Posterior vena cava (tissue), 2 donors: ENCODE measurements at regions not wholly inside any gene's neighbourhood (a gene's known extent, or its start where the extent isn't known, plus 50 kb on each side); places are given as distances from the start of the nearest gene placed in this dataset.

Experiments used
- DNase-seq: peaks from one replicate; pipeline ENCODE4 v3.0.0-alpha.2; 2020; ENCODE audit warnings: low spot score
- intact Hi-C, 2 donors: fragments of 100-400 bp; cut with DNase I; formaldehyde crosslinking; loops; one replicate each; pipeline versions ENCODE4 v1.14.1 to v1.14.2; 2022 to 2023
- donor health status: DM: yes; HTN: yes; CAD: no.
- donor health status: DM: yes; HTN: yes; CAD: no.

DNA sequence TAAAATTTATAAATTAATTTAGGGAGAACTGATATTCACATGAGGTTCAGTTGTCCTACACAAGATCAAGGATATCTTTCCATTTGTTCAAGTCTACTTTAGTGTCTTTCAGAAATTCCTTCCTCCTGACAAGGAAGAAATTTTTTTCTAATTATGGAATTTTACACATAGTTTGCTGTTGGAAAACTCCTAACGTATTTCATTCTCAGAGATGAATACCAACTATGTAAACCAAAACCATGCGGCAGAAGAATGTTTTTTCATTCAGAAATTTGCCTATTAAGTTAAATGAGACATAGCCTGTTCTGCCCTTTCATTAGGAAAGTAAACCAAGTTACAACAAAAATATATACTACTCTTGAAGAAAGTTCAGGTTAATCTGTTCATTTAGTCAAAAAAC is 111.2 kb upstream of the PRDM1 start:
- intact Hi-C loops = no loop called here

DNA sequence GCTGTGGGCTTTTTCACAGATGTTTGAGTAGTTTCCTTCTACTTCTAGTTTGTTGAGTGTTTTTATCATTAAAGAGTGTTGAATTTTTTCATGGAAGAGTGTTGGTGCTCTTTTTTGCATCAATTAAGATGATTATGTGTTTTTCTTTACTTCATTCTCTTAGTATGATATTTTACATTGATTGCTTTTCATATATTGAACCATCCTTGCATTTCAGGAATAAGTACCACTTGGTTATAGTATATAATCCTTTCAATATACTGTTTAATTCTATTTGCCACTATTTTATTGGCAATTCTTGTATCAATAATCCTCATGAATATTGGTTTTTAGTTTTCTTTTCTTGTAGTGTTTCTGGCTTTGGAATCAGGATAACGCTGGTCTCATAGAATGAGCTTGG is 113.7 kb upstream of the PRDM1 start:
- no peak for DNase-seq
- intact Hi-C loops = no loop called here

More for the DNA sequence above, 111.2 kb upstream of the PRDM1 start:
- DNase-seq = no peak

DNA sequence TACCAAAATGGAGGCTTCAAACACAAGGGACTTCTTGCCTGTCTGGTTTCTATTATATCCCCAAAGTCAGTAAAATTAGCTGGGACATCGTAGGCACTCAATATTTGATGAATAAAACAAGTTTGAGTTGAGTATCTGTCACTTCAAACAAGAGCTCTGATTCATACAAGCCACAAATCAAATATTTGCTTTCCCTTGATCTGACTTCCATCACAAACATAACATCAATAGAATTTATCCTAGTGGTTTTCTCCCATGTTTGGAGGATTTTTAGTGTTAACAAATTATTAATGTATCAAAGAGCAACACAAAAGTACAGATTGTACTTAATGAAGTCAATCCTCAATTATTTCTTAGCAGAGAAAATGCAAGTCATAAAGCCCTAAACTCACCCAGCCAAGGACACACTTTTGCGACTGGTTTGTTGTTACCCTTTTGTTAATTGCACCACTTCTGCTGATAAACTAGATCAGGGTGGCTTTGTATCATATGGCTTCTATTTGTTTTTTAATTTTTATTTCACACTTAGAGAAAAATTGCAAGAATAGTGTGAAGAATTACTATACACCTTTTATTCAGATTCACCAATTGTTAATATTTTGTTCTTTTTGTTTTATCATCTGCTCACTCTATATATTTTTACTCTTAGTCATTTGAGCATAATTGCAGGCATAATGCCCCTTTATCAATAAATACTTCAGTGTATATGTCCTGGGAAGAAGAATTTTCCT is 117.4 kb upstream of the PRDM1 start:
- intact Hi-C loops = no loop called here
- no peak for DNase-seq

DNA sequence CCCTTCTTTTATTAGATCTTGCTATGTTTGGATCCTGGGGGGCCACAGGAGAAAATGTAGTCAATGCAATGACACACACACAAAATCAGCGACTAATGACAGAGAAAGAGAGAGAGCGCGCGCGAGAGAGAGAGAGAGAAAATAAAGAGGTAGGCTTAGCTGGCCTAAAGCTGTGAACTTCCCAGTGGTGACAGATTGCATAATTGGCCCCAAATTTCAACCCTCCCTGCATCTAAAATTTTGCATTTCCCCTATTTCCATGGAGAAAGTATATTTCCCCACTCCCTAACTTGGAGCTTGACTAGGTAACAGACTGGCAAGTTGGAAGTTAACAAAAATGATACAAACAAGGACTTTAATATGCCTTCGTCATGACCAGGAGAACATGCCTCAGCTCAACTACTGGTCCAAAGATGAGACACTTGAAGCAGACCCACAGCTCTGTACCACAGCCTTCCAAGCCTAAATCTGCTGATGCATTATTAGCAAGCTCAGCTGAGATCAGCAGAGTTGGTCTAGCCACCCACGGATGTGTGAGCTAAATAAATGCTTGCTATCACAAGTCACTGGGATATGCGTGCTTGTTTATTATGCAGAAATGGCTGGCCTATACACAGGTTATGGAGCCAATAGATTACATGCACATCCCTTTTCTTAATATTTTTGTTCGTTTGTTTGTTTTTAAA is 118.1 kb upstream of the PRDM1 start:
- intact Hi-C loops = no loop called here
- no peak for DNase-seq

DNA sequence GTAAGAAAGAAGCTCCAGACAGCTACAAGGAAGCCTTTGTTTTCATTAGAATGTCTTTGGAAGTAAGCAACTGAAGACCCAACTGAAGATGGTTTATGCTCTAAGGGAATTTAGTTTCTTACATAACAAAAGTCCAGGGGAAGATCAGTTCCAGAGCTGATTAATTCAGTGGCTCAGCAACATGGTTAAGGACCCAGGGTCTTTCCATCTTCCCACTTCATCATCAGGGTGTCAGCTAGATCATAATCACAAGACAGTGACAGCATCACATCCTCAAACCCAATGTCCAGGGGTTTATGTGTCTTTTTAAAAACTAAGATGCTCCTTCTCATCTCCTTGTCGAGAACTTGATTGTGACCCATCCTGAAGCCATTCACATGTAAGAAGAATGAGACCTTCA is 119.7 kb upstream of the PRDM1 start:
- intact Hi-C loops = no loop called here
- no peak for DNase-seq

DNA sequence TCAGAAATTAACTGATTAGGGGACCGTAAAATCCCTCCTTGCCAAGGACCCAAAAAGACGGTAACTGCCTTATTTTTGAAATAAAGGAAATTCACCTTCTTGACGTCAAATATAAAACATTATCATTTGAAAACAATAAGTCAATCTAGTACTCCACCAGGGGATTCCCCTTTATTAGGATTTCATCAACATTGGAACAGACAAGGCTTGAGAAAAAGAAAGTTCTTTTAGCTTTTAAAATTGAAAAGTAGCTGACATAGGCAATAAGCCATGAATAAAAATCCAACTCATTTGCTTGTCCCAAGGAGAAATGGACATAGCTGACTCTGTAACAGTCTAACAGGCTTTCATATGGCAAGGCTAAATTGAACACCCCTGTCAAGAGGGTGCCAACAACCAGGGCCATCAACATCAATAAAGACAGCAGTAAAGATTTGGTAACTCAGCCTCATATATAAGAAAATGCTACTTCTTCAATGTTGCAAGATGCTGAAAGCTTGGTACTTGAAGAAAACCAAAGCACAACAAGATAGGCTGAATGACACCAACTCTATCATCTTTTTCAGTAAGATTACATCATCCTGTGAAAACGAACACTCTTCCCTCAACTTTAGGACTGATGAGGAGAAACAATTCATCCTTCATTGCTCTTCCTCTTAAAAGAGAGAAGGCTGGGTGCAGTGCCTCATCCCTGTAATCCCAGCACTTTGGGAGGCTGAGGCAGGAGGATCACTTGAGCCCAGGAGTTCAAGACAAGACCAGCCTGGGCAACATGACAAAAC is 121.0 kb upstream of the PRDM1 start:
- DNase-seq = no peak
- intact Hi-C loops = loop anchor here in 1 of 2 donors (2.0 kb wide), 1 partner anchor 38 kb away; no protein-coding TSS in a partner anchor

DNA sequence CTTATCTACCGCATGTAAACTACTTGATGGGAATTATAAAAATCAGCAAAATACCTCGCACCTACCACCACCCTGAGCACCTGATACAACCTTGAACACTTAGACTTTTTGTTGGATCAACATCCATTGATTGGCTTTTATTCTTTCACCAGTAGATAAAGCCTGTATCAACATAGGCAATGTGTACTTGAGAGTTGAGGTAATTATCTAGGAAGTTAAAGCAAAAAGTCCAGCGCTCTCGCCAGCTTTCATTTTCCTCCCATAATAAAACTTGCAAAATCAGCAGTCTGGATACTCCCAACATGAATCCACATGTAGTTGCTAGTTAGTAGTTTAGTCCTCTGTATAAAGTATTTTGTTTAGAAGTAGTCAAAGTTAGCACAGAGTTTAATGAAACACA is 132.0 kb upstream of the PRDM1 start:
- intact Hi-C loops = no loop called here
- no peak for DNase-seq

DNA sequence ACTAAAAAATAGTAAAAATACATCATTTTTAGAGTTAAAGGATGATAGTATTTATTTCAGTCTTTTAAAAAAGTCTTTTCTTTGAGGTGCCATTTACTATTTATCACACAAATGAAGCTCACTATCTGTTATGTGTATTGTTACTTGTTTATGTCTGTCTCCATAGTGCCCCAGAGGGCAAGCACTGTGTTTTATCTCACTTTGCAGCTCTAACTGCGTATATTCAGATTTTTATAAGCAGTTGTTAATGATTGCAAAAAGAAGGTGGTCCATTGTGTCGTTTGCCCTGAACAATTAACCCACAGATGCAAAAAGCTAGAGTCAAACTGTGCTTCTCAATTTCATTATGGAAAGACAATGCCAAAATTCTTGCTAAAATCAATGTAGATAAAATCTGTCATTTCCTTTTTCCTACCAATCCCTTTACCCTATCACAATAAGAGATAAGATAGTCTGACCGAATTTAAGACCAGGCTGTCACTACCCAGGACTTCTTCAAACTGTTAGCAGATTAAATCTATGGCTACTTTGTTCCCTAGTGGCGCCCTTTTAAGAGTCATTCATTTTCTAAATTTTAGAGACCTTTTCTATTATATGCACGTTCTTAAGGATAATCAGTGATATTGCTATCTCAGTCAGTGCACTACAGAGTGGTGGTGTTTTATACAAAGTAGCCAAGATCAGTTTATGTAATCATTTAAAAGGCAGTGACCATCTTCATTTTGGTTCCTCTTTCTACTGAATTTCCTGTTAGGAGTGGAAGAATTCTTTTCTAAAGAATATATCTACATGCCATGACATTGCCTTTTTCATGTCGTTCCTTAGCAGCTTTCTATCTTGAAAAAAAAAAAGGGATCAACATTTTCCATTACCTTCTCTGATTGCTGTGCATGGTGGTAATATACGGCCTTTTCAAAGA is 133.1 kb upstream of the PRDM1 start:
- intact Hi-C loops = no loop called here
- DNase-seq = no peak

DNA sequence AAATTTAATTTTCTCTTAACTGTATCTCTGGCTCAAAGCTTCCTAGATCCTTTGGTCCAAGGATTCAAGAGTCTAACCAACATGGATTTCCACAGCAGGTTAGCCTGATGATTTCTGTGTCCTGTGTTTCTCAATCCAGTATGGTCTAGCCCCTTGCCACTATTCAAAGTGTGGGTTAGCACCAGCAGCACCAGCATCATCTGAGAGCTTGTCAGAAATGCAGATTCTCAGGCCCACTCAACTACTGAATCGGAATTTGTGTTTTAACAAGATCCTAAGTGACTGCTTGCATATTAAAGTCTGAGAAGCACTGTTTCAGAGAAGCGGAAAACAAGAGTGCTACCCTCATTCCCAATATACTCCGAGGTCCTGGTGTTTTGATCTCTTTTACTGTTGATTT is 133.8 kb upstream of the PRDM1 start:
- DNase-seq = no peak

DNA sequence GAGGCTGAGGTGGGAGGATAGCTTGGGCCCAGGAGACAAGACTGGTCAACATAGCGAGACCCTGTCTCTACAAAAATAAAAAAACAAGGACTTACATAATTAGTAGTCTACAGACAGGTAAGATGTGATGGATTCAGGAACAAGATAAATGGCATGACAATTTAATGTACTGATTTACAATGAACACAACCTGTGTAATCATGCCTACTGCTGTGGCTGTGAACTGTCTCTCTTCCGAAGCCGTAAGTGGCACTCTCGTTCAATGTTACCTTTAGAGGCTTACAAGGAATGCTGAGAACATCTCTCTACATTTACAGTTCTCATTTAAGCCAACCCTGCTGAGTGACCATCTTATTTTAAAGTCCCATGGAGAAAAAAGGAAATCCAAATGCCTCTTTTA is 134.8 kb upstream of the PRDM1 start:
- intact Hi-C loops = no loop called here

More for the DNA sequence above, 133.8 kb upstream of the PRDM1 start:
- intact Hi-C loops = no loop called here

DNA sequence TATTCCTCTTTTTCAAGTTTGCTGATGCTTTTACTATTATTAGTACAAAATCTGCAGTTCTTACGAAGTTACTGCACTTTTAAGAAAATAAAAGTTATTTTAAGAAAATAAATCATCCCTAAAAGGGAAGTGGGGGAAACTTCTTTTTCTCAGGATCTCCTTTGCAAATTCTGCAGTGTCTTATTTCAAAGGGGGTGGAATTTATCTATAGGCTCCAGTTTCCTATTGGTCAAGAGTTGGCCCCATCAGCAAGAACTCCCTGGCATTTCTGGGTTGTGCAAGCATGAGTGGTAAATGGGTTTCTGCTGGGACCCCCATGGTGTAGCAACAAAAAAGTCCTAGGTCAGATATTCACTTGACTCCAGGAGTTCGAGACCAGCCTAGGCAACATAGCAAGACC is 136.3 kb upstream of the PRDM1 start:
- DNase-seq = no peak
- intact Hi-C loops = no loop called here

More for the DNA sequence above, 134.8 kb upstream of the PRDM1 start:
- no peak for DNase-seq

DNA sequence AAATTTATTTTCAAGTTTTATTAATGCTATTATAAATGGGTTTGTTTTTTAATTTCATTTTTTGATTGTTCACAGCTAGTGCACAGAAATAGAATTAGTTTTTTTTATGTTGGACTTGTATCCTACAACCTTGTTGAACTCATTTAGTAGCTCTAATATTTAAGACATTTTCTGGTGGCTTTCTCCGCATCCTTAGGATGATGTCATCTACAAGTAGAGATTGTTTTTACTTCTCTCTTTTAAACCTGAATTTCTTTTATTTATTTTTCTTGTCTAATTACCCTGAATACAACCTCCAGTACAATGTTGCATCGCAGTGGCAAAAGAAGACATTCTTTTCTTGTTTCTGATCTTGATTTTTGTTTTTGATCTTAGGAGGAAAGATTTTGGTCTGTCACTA is 142.6 kb upstream of the PRDM1 start:
- intact Hi-C loops = no loop called here
- no peak for DNase-seq

DNA sequence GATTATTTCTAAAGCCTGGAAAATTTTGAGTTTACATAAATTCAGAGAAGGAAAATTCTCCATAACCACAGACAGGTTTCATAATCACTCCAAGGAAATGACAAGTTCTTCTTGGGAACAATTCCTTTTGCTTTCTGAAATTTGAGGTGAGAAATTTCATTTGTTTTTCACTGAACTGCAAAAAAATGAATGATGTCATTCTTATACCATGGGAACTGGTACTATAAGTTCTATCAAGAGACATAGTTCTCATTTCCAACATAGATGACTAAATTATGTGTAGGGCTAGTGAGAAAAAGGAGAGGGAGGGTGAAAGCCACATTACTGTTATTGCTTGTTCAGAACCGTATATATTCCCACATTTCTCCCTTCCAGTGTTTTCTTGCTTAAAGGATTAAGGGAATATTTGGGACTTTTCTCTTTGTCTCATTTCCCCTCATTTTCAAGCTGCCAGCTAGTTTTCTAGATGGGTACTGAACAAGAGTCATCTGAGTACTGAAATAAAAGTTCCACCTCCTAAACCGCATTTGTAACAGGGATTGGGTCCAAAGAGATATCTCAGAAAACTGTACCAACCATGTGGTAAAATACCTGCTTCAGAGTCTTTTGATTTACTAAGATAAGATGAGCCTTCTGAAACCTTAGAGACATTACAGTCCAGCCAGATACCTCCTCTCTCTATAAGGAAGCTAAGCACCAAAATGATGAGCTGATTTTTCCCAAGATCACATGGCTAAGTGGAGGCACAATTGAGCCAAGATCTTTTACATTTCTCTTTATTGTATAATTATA is 144.3 kb upstream of the PRDM1 start:
- intact Hi-C loops = no loop called here
- no peak for DNase-seq

DNA sequence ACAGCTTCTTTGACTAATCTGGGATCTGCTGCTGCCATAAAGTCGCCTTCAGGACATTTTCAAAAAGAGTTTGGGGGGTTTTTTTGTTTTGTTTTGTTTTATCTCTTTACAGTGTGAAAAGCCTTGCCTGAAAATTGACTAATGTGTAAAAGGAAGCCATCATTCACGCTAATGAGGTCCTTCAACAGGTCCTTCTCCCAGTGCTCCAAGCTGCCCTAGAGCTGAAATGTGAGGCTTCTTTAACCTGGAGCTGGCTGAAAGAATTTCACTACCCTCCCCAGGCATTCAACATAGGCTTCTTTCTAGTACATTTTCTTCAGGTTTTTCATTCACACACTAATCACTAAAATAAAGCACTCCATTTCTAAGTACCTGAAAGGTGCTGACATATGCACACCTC is 145.1 kb upstream of the PRDM1 start:
- DNase-seq = no peak
- intact Hi-C loops = no loop called here

DNA sequence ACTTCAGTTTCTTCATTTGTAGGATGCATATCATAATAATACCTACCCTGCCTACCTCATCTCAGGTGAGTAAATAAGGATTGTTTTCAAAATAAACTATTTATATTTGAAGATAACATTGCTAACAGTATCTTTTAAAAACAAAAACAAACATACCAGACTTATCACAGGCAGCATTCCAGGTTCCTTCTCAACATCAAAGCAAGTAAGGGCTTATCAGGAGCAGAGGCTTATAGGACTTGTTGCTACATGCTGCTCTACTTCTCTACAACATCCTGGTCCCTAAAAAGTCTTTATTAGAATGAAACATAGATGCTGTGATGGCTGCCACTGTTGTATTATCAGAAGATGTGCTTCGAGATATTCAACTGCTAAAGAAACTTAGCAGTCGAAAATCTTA is 149.2 kb upstream of the PRDM1 start:
- intact Hi-C loops = no loop called here
- no peak for DNase-seq

DNA sequence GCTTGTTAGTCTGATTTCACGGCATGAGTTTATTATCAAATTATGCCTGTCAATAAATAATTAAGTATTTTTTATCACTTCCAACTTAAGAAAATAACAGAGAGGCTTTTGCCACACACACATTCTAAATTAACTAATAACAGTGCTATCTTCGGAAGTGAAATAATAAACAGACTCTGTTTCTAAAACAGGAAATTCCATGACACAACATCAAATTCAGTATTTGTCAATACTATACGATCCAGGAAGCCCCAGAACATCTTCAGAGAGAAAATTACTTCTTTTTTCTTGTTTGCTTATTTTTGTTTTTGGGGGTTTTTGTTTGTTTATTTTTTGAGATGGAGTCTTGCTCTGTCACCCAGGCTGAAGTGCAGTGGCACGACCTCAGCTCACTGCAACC is 150.7 kb upstream of the PRDM1 start:
- intact Hi-C loops = no loop called here
- no peak for DNase-seq

DNA sequence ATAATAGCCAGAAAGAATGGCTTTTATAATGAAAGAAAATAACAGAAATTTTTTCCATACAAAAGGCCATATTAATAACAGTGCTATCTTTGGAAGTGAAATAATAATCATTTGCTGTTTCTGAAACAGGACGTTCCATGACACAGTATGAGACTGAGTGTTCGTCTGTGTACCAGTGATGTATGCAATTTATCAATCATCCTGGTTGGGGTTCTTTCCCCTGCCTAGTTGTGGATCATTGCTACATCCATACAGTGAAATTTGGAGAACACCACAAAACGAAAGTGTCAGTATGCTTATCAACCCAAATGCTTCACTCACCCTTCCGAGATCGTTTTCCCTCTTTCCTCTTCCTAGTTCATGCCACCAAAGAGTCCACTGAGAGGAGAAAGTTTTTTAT is 151.4 kb upstream of the PRDM1 start:
- intact Hi-C loops = no loop called here
- no peak for DNase-seq

DNA sequence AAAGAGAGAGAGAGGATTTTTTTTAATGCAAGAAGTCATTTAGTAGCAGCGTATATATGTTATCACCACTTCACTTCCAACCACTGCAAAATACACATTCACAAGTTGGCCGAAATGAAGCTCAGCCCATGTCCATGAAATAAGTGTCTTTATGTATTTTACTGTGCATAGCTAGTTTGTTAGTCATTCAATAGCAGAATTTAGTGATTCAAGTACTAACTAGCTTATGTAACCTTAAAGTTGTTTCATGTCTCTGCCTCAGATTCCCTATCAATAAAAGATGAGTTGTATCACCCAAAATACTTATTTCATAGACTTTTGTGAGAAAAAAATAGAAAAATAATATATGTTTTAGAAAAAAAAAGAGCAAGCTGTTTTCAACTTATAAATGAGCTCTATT is 153.7 kb upstream of the PRDM1 start:
- intact Hi-C loops = no loop called here
- DNase-seq = no peak

DNA sequence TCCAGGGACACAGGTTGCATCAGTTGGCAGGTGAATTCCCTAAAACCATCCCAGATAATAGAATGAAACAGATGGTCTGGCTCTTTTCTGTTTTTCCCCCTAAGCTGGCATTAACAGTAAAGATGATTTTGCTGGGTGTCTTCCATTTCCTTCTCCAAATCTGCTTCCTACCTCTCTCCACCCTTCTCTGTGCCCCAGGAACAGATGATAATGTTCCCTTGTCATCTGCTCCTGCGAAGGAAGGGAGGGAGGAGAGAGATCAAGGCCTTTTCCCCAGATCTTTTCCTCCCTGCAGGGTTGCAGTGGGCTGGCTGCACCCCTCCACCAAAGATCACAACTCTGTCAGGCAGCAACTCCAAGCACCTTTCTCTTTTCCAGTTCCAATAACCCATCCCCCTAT is 156.5 kb upstream of the PRDM1 start:
- intact Hi-C loops = no loop called here

More for the DNA sequence above, 156.5 kb upstream of the PRDM1 start:
- DNase-seq = no peak
